RWPE2 (cell line): ENCODE measurements at regions not wholly inside any gene's neighbourhood (a gene's known extent, or its start where the extent isn't known, plus 50 kb on each side); places are given as distances from the start of the nearest gene placed in this dataset.
"Not testable (repeated sequence)": the region's sequence is repeated elsewhere in the genome, so short reads cannot be mapped to it uniquely, and the experiment has no call there.

Experiments
- ATAC-seq: fragments of 200-7000 bp; cut with Tn5 transposase; 3 replicates; pipeline ENCODE4 v1.9.1; 2021; ENCODE audit warnings: low read depth
- DNase-seq: peaks from one replicate; pipeline ENCODE4 v3.0.0-alpha.2; 2020; ENCODE audit warnings: low spot score
- H3K27ac ChIP-seq: fragments of 450-650 bp; 2 replicates; pipeline ENCODE4 v1.5.1; 2017; ENCODE audit warnings: mild to moderate bottlenecking; ENCODE audit not compliant: poor library complexity, severe bottlenecking
- H3K27me3 ChIP-seq: fragments of 250-450 bp; sonication (Bioruptor Pico); 2 replicates; pipeline ENCODE4 v1.5.1; 2021; ENCODE audit warnings: mild to moderate bottlenecking, moderate library complexity; ENCODE audit not compliant: insufficient read depth, poor library complexity, severe bottlenecking
- H3K36me3 ChIP-seq: fragments of 250-450 bp; sonication (Bioruptor Pico); 2 replicates; pipeline ENCODE4 v1.5.1; 2020; ENCODE audit warnings: low read depth, mild to moderate bottlenecking, moderate library complexity
- H3K4me1 ChIP-seq: fragments of 250-450 bp; sonication (Bioruptor Pico); 2 replicates; pipeline ENCODE4 v1.5.1; 2021; ENCODE audit warnings: mild to moderate bottlenecking, moderate library complexity; ENCODE audit not compliant: insufficient read depth, poor library complexity, severe bottlenecking
- H3K4me3 ChIP-seq: fragments of 250-450 bp; sonication (Bioruptor Pico); 2 replicates; pipeline ENCODE4 v1.5.1; 2021; ENCODE audit warnings: mild to moderate bottlenecking, moderate library complexity; ENCODE audit not compliant: severe bottlenecking
- H3K9me3 ChIP-seq: fragments of 250-450 bp; sonication (Bioruptor Pico); 2 replicates; pipeline ENCODE4 v1.5.1; 2021; ENCODE audit warnings: mild to moderate bottlenecking, moderate library complexity; ENCODE audit not compliant: severe bottlenecking
- TF ChIP-seq, protein P1 (sequence below): fragments of 450-650 bp; IDR thresholded peaks from one replicate; pipeline ENCODE4 v1.5.1; 2017; ENCODE audit warnings: mild to moderate bottlenecking, moderate library complexity; ENCODE audit not compliant: poor library complexity, severe bottlenecking

DNA sequence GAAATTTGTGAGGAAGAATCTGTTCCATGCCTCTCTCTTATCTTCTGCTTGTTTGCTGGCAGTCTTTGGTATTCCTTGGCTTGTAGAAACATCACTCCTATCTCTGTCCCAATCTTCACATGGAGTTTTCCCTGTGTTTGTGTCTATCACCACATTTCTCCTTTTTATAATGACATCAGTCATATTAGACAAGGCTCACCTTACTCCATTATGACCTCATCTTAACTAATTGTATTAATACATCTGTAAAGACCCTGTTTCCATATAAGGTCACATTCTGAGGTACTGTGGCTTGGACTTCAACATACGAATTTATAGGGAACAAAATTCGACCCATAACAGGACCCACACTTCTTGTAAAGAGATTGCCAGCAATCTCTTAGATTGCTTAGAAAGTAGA is 72.3 kb upstream of the POGK start:
- TF ChIP-seq, protein P1, sequence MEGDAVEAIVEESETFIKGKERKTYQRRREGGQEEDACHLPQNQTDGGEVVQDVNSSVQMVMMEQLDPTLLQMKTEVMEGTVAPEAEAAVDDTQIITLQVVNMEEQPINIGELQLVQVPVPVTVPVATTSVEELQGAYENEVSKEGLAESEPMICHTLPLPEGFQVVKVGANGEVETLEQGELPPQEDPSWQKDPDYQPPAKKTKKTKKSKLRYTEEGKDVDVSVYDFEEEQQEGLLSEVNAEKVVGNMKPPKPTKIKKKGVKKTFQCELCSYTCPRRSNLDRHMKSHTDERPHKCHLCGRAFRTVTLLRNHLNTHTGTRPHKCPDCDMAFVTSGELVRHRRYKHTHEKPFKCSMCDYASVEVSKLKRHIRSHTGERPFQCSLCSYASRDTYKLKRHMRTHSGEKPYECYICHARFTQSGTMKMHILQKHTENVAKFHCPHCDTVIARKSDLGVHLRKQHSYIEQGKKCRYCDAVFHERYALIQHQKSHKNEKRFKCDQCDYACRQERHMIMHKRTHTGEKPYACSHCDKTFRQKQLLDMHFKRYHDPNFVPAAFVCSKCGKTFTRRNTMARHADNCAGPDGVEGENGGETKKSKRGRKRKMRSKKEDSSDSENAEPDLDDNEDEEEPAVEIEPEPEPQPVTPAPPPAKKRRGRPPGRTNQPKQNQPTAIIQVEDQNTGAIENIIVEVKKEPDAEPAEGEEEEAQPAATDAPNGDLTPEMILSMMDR = no peak
- Histone ChIP-seq H3K36me3 (no peaks in the 10 kb centered on the region), H3K9me3 (no peaks in the 10 kb centered on the region), H3K4me3 (no peak overlapping the region), H3K4me1 (no peaks in the 10 kb centered on the region), H3K27me3 (no peaks in the 10 kb centered on the region), H3K27ac (no peak overlapping the region)
- DNase-seq = no peak
- ATAC-seq = no peak

DNA sequence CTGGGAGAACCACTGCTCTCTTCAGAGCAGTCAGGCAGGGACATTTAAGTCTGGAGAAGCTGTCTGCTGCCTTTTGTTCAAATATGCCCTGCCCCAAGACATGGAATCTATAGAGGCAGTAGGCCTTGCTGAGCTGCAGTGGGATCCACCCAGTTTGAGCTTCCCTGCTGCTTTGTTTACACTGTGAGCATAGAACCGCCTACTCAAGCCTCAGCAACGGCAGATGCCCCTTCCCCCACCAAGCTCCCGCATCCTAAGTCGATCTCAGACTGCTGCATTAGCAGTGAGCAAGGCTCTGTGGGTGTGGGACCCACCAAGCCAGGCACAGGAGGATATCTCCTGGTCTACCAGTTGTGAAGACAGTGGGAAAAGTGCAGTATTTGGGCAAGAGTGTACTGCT is 54.6 kb upstream of the POGK start:
- ATAC-seq, H3K4me3 ChIP-seq, H3K4me1 ChIP-seq, H3K27me3 ChIP-seq, H3K27ac ChIP-seq, H3K9me3 ChIP-seq, H3K36me3 ChIP-seq, DNase-seq: not testable (repeated sequence)

DNA sequence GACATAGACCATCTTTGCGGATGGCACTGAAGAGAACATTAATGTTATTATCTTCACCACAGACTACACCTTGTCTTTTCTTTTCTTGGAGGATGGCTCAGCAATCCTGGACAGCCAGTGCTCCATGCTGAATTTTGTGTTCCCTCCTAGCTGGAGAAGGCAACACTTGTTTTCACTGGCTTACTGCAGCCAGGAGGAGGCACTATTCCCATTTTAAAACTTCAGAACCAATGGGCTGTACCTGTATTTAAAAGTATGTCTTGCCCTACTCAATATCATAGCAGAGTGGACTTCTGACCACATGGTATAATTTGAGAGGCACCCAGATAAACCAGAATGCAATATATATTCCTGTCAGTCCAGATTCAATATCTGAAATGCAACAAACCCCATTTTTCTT is 53.3 kb upstream of the POGK start:
- DNase-seq (no peak), ATAC-seq (no peak)
- Histone ChIP-seq H3K4me1 (no peaks in the 10 kb centered on the region), H3K27ac (no peak overlapping the region), H3K9me3 (no peaks in the 10 kb centered on the region), H3K27me3 (no peaks in the 10 kb centered on the region), H3K4me3 (no peak overlapping the region), H3K36me3 (no peaks in the 10 kb centered on the region)
- TF ChIP-seq, protein P1 = no peak

DNA sequence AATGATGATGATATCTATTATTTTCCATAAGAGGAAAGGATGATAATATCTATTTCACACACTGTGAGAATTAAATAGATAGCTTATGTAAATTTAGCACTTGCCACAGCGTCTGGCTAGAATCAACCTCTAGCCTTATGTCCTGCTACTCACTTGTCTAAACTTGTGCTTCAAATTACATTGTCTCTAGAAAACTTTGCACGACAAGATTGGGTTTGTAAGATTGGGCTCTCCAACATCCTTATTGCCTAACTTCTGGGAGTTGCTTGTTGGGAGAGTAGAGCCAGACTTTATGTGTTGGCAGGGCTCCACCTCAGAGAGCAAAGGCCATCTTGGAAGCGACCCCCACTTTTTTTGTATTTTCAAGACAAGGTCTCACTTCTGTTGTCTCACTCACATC is 50.0 kb upstream of the POGK start:
- ATAC-seq = peak; percentile 40; the same call in 1 of the 3 replicates
- no peaks in the 10 kb centered on the region for H3K4me1 ChIP-seq
- H3K36me3 ChIP-seq = no peaks in the 10 kb centered on the region
- H3K4me3 ChIP-seq = no peak overlapping the region
- no peaks in the 10 kb centered on the region for H3K9me3 ChIP-seq
- no peak overlapping the region for H3K27ac ChIP-seq
- no peaks in the 10 kb centered on the region for H3K27me3 ChIP-seq
- no peak for DNase-seq
- TF ChIP-seq, protein P1 = no peak
